Mammary epithelial cell (primary cell): ENCODE measurements at regions not wholly inside any gene's neighbourhood (a gene's known extent, or its start where the extent isn't known, plus 50 kb on each side); places are given as distances from the start of the nearest gene placed in this dataset.

Experiments used
- CTCF ChIP-seq, 2 donors: IDR thresholded peaks in 1 of 2; conservative IDR thresholded peaks in 1 of 2; 2 replicates each; pipeline ENCODE4 v1.5.1; 2011 to 2012; ENCODE audit warnings: inconsistent platforms in 2 of 2, low read length in 2 of 2, mild to moderate bottlenecking in 2 of 2, control low read depth in 1 of 2, low read depth in 1 of 2; ENCODE audit not compliant: insufficient read depth in 1 of 2; ENCODE audit errors: extremely low read depth in 1 of 2
- EZH2 ChIP-seq: IDR thresholded peaks from 2 replicates; pipeline ENCODE4 v1.6.1; 2012; ENCODE audit warnings: low read length, inconsistent platforms, borderline replicate concordance

- no peak for TF ChIP-seq CTCF (conservative IDR thresholded peaks at IDR 0.05 in 1 of 2, IDR thresholded peaks at IDR 0.05 in 1 of 2; ENCODE audit: extremely low read depth in 1 of 2, insufficient read depth in 1 of 2, low read depth in 1 of 2, low read length in 2 of 2)
- TF ChIP-seq EZH2 = no peak
Measured at GRCh38 chr9:11973011-11973410, 720.2 kb upstream of the TYRP1 start.
